ENCODE measurements at regions not wholly inside any gene's neighbourhood (a gene's known extent, or its start where the extent isn't known, plus 50 kb on each side); places are given as distances from the start of the nearest gene placed in this dataset.
"Not testable (repeated sequence)": the region's sequence is repeated elsewhere in the genome, so short reads cannot be mapped to it uniquely, and the experiment has no call there.

- DNase-seq (ENCODE audit: low read depth) = peak; percentile 86
These were observed 112.5 kb upstream of the NBPF11 start for GRCh38 chr1:148264374-148265276.

- no peak for DNase-seq (ENCODE audit: low read depth)
These were observed 111.8 kb upstream of the NBPF11 start for GRCh38 chr1:148263906-148264255.

GRCh38 chr1:148263128-148263905 lies 111.2 kb upstream of the NBPF11 start:
- DNase-seq (ENCODE audit: low read depth) = peak; percentile 70

- DNase-seq (ENCODE audit: low read depth) = not testable (repeated sequence)
These were observed 109.6 kb upstream of the NBPF11 start for GRCh38 chr1:148261684-148262083.

- DNase-seq (ENCODE audit: low read depth) = not testable (repeated sequence)
These were observed 105.8 kb upstream of the NBPF11 start for GRCh38 chr1:148257886-148258285.

GRCh38 chr1:148254611-148255429 lies 102.7 kb upstream of the NBPF11 start:
- DNase-seq (ENCODE audit: low read depth) = not testable (repeated sequence)

GRCh38 chr1:148253808-148254207 lies 101.7 kb upstream of the NBPF11 start:
- DNase-seq (ENCODE audit: low read depth) = not testable (repeated sequence)

GRCh38 chr1:148248798-148249197 lies 96.7 kb upstream of the NBPF11 start:
- not testable (repeated sequence) for DNase-seq (ENCODE audit: low read depth)

GRCh38 chr1:148246258-148246861 lies 94.3 kb upstream of the NBPF11 start:
- not testable (repeated sequence) for DNase-seq (ENCODE audit: low read depth)

GRCh38 chr1:148245843-148246242 lies 93.8 kb upstream of the NBPF11 start:
- not testable (repeated sequence) for DNase-seq (ENCODE audit: low read depth)

- DNase-seq (ENCODE audit: low read depth) = not testable (repeated sequence)
These were observed 93.4 kb upstream of the NBPF11 start for GRCh38 chr1:148245443-148245842.

GRCh38 chr1:148233250-148233649 lies 81.2 kb upstream of the NBPF11 start:
- DNase-seq (ENCODE audit: low read depth) = not testable (repeated sequence)

- DNase-seq (ENCODE audit: low read depth) = not testable (repeated sequence)
These were observed 76.8 kb upstream of the NBPF11 start for GRCh38 chr1:148228846-148229245.

- not testable (repeated sequence) for DNase-seq (ENCODE audit: low read depth)
These were observed 70.5 kb upstream of the NBPF11 start for GRCh38 chr1:148222399-148223159.

- DNase-seq (ENCODE audit: low read depth) = not testable (repeated sequence)
These were observed 69.5 kb upstream of the NBPF11 start for GRCh38 chr1:148221593-148221992.

- not testable (repeated sequence) for DNase-seq (ENCODE audit: low read depth)
These were observed 67.1 kb upstream of the NBPF11 start for GRCh38 chr1:148219229-148219628.

- DNase-seq (ENCODE audit: low read depth) = not testable (repeated sequence)
These were observed 59.1 kb upstream of the NBPF11 start for GRCh38 chr1:148211191-148211590.

GRCh38 chr1:148210624-148211023 lies 58.5 kb upstream of the NBPF11 start:
- not testable (repeated sequence) for DNase-seq (ENCODE audit: low read depth)

GRCh38 chr1:148210166-148210565 lies 58.1 kb upstream of the NBPF11 start:
- DNase-seq (ENCODE audit: low read depth) = not testable (repeated sequence)

- DNase-seq (ENCODE audit: low read depth) = not testable (repeated sequence)
These were observed 49.9 kb upstream of the NBPF11 start for GRCh38 chr1:148202013-148202412.
